GM12872 (cell line): ENCODE measurements at regions not wholly inside any gene's neighbourhood (a gene's known extent, or its start where the extent isn't known, plus 50 kb on each side); places are given as distances from the start of the nearest gene placed in this dataset.

Source experiments
- TF ChIP-seq, protein P1 (sequence below): IDR thresholded peaks from 3 replicates; pipeline ENCODE4 v1.5.1; 2011; ENCODE audit warnings: low read depth, mild to moderate bottlenecking, low read length, moderate library complexity; ENCODE audit not compliant: insufficient read depth

DNA sequence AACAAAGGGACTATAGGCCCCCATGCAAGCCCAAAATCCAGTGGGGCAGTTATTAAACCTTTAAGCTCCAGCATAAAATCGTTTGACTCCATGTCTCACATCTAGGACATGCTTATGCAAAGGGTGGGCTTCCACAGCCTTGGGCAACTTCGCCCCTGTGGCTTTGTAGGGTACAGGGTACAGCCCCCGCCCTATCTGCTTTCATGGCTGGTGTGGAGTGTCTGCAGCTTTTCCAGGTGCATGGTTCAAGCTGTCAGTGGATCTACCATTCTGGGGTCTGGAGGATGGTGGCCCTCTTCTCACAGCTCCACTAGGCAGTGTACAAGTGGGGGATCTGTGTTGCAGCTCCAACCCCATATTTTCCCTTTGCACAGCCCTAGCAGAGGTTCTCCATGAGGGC is 559.8 kb upstream of the TECRL start:
- TF ChIP-seq, protein P1, sequence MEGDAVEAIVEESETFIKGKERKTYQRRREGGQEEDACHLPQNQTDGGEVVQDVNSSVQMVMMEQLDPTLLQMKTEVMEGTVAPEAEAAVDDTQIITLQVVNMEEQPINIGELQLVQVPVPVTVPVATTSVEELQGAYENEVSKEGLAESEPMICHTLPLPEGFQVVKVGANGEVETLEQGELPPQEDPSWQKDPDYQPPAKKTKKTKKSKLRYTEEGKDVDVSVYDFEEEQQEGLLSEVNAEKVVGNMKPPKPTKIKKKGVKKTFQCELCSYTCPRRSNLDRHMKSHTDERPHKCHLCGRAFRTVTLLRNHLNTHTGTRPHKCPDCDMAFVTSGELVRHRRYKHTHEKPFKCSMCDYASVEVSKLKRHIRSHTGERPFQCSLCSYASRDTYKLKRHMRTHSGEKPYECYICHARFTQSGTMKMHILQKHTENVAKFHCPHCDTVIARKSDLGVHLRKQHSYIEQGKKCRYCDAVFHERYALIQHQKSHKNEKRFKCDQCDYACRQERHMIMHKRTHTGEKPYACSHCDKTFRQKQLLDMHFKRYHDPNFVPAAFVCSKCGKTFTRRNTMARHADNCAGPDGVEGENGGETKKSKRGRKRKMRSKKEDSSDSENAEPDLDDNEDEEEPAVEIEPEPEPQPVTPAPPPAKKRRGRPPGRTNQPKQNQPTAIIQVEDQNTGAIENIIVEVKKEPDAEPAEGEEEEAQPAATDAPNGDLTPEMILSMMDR: no peak

DNA sequence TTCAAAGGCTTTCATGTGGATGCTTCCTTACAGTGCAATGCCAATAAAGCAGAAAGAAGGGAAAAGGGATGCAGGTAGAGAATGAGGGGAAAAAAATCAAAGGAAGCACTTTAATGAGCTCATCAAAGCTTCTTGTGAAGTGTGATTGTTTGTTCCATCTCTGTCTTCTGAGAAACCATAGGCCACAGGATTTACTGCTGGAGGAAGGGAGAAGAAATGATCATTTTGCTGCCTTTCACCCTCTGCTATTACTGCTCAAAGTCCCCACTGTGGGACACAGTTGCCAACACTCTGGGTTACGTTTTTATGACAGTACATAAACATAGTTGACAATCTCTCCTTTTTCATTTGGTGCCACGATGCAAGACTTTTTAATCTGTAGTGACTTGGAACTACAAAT is 558.0 kb upstream of the TECRL start:
- TF ChIP-seq, protein P1: no peak

DNA sequence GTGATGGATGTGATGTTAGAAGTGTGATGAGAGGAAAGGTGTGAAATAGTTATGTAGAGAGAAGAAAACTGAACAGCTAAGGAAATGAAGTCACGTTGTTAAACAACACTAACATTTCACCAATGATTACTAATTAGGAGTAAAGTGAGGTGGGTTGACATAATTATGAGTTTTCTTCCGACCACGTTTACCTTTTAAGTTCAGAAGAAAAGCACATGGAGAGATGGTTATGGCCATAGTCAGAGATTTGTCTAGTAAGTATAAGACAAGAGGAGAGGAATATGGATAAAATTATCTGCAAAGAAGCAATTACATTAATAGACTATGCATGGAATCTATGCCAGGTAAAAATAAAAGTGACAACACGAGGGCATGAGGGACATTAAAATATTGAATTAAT is 551.3 kb upstream of the TECRL start:
- TF ChIP-seq, protein P1: no peak

DNA sequence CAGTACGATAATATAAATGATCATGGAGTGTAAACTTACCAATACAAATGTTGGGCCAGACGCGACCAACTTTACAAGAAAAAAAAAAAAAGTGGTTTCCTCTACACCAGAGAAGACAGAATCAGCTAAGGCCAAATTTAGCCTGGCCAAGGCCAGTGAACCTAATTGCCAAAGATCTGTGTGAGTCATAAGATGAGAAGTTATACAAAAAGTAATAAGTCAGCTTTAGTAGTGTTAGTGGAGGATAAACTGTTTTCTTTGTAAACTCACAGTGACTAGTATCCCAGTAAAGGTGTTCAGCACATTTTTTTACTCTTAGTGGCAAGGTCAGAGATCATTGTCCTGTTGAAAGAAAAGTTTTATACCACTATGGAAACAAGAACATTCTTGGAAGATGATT is 531.4 kb upstream of the TECRL start:
- TF ChIP-seq, protein P1: no peak

DNA sequence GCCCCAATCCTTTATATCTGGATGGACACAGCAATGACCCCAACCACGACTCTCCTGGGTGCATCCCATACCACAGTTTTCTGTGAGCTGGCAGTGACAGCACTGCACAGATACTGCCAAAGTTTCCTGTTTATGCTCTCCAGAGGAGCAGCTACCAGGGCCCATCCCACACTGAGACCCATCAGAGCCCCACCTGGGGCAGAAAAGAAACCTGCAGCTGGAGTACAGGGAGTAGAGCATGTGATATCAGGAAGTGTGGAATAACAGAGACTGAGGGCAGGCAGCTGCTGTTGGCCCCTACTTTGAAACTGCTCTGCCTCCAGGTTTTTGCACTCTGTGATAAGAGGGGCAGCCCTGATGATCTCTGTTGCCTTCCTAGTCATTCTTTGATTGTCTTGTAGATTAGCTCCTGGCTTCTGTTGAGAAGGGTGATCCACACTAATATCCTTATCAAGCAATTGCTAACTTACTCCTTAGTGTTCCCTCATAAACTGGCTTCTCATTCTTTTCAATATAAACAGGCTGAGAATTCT is 526.3 kb upstream of the TECRL start:
- TF ChIP-seq, protein P1: no peak

DNA sequence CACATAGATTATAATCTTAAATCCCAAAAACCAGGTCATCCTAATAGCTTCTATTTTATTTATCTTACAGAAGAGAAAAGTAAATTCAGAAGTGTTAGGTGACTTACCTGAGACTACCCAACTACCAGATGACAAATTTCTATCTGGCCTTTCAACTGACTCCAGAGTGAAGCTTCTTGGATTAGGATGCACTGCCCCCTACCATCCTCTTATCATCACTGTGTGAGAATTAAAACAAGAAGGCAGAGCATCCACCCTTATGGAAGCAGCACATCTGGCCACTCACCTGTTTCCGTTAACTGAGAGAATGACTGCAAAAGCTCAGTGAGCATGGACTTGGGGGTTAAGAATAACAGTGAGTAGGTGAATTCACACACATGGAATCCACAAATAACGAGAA is 502.6 kb upstream of the TECRL start:
- TF ChIP-seq, protein P1: no peak

DNA sequence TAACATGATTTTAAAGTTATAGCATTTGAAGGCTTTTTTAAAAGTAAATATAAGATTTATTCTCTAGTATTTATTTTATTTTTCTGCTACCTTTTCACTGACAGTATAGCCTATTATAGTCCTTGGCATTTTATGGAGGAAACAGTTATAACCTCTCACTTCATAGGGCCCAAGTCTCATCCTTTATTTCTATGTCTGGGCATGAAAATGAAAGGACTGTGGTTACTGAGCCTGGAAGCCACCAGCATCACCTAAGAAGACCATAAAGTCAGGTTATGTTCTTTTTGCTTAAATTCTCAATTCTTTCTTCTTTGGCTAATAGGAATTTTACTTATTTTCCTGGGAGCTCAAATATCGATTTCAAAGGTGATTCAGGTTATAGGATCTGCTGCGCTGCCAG is 494.7 kb upstream of the TECRL start:
- TF ChIP-seq, protein P1: no peak

DNA sequence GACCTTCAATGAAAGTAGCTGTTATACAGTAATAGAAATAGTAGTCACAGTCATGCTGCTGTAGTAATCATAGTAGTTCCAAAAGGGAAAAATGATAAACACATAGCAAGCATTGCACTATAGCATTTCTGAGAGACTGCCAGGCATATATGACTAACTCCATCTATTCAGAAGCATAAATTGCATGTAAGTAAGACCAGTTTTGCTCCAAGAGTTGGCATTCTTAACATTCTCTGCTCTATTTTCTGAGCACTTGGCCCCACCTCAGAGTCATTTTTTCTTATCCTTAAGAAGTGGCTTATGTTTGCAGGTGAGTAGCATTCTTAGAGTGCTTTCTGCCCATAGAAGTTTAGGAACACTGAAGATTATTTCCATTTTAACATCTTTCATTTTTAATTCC is 490.3 kb upstream of the TECRL start:
- TF ChIP-seq, protein P1: no peak
